Peyer's patch (tissue), 4 donors: ENCODE measurements at regions not wholly inside any gene's neighbourhood (a gene's known extent, or its start where the extent isn't known, plus 50 kb on each side); places are given as distances from the start of the nearest gene placed in this dataset.
A peak's percentile ranks its signal among the peaks of the same experiment; 100 is the strongest.

ENCODE experiments used
- DNase-seq, 3 donors: peaks; one replicate each; pipeline ENCODE4 v3.0.0-alpha.2; 2017 to 2019
- H3K27ac ChIP-seq, 4 donors: fragments of 200-600 bp; sonication (generic); one replicate each; pipeline ENCODE4 v1.5.1; 2016 to 2019
- H3K27me3 ChIP-seq, 2 donors: fragments of 200-600 bp; sonication (generic); one replicate each; pipeline ENCODE4 v1.5.1; 2019
- H3K36me3 ChIP-seq, 3 donors: fragments of 200-600 bp; sonication (generic); one replicate each; pipeline ENCODE4 v1.5.1; 2016 to 2019
- H3K4me1 ChIP-seq, 4 donors: fragments of 200-600 bp; sonication (generic); one replicate each; pipeline ENCODE4 v1.5.1; 2016 to 2019
- H3K4me3 ChIP-seq, 4 donors: fragments of 200-600 bp; sonication (generic); 1 replicate in 3 of 4; 2 replicates in 1 of 4; pipeline ENCODE4 v1.5.1; 2016 to 2019; ENCODE audit warnings: mild to moderate bottlenecking in 1 of 4
- H3K9me3 ChIP-seq, 4 donors: fragments of 200-600 bp; sonication (generic); one replicate each; pipeline ENCODE4 v1.5.1; 2016 to 2019; ENCODE audit warnings: mild to moderate bottlenecking in 1 of 4
- CTCF ChIP-seq, 6 experiments: fragments of 450-650 bp in 4 of 6; fragments of 200-600 bp in 2 of 6; sonication (generic) in 1 of 6; IDR thresholded peaks; one replicate each; pipeline ENCODE4 v1.5.1; 2017 to 2019; ENCODE audit warnings: antibody characterized with exemption in 6 of 6, mild to moderate bottlenecking in 3 of 6, moderate library complexity in 1 of 6
- POLR2A ChIP-seq, 2 donors: fragments of 450-650 bp; IDR thresholded peaks; one replicate each; pipeline ENCODE4 v1.5.1; 2017; ENCODE audit warnings: antibody characterized with exemption in 2 of 2, mild to moderate bottlenecking in 2 of 2, moderate library complexity in 2 of 2

- Histone ChIP-seq H3K9me3 (no peaks in the 10 kb centered on the region), H3K4me3 (no peak overlapping the region), H3K27me3 (no peaks in the 10 kb centered on the region), H3K36me3 (no peaks in the 10 kb centered on the region), H3K4me1 (no peaks in the 10 kb centered on the region), H3K27ac (no peak overlapping the region)
- DNase-seq = no peak
- TF ChIP-seq CTCF (IDR thresholded peaks at IDR 0.05) (no peak), POLR2A (IDR thresholded peaks at IDR 0.05) (no peak)
These were observed 58.7 kb upstream of the GADD45A start for GRCh38 chr1:67626090-67626860.

DNA sequence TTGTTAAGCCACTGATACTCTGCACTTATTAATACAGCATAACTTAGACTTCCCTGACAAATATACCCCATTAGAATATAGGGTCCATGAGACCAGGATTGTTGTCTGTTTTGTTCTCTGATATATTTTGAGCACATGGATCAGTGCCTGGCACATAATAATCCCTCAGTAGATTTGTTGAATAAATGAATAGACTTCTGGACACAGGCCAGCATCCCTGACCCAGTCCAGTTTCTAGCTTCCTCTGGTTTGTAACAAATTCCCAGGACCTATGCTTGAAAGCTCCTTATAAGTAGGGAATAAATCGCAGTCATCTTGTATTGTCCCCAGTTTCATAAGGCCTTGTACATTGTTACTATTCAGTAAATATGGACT is 58.2 kb upstream of the GADD45A start:
- no peaks in the 10 kb centered on the region for H3K4me1 ChIP-seq
- TF ChIP-seq CTCF (IDR thresholded peaks at IDR 0.05) (no peak), POLR2A (IDR thresholded peaks at IDR 0.05) (no peak)
- no peaks in the 10 kb centered on the region for H3K27me3 ChIP-seq
- no peak overlapping the region for H3K27ac ChIP-seq
- DNase-seq = no peak
- no peaks in the 10 kb centered on the region for H3K9me3 ChIP-seq
- no peaks in the 10 kb centered on the region for H3K36me3 ChIP-seq
- no peak overlapping the region for H3K4me3 ChIP-seq

- Histone ChIP-seq H3K4me3 (no peak overlapping the region), H3K4me1 (peaks cover 0 to 4% (median 1%) of the 10 kb centered on the region in 4 donors), H3K27me3 (no peaks in the 10 kb centered on the region), H3K36me3 (no peaks in the 10 kb centered on the region), H3K9me3 (no peaks in the 10 kb centered on the region), H3K27ac (no peak overlapping the region)
- no peak for DNase-seq
- TF ChIP-seq POLR2A (IDR thresholded peaks at IDR 0.05) = no peak
- no peak for TF ChIP-seq CTCF (IDR thresholded peaks at IDR 0.05)
These were observed 57.7 kb upstream of the GADD45A start for GRCh38 chr1:67627336-67627735.

- Histone ChIP-seq H3K4me3 (no peak overlapping the region), H3K36me3 (no peaks in the 10 kb centered on the region), H3K9me3 (no peaks in the 10 kb centered on the region), H3K4me1 (peaks cover 0 to 10% (median 2%) of the 10 kb centered on the region in 4 donors), H3K27me3 (no peaks in the 10 kb centered on the region), H3K27ac (no peak overlapping the region)
- no peak for DNase-seq
- TF ChIP-seq POLR2A (IDR thresholded peaks at IDR 0.05) = no peak
- no peak for TF ChIP-seq CTCF (IDR thresholded peaks at IDR 0.05)
These were observed 57.1 kb upstream of the GADD45A start for GRCh38 chr1:67627906-67628305.

- peaks cover 0 to 18% (median 2%) of the 10 kb centered on the region in 4 donors for H3K4me1 ChIP-seq
- TF ChIP-seq CTCF (IDR thresholded peaks at IDR 0.05) (peak in 1 of 6 experiments; percentile 6), POLR2A (IDR thresholded peaks at IDR 0.05) (no peak)
- no peak overlapping the region for H3K4me3 ChIP-seq
- no peaks in the 10 kb centered on the region for H3K36me3 ChIP-seq
- peak overlapping the region in 1 of 4 donors; percentile 41 for H3K27ac ChIP-seq
- H3K27me3 ChIP-seq = no peaks in the 10 kb centered on the region
- no peaks in the 10 kb centered on the region for H3K9me3 ChIP-seq
- DNase-seq = no peak
These were observed 55.5 kb upstream of the GADD45A start for GRCh38 chr1:67629370-67630075.
